DOHH2 (cell line): ENCODE measurements at regions not wholly inside any gene's neighbourhood (a gene's known extent, or its start where the extent isn't known, plus 50 kb on each side); places are given as distances from the start of the nearest gene placed in this dataset.

ENCODE experiments used
- EZH2phosphoT487 ChIP-seq: fragments of 200-600 bp; sonication (generic); IDR thresholded peaks from 2 replicates; pipeline ENCODE4 v1.6.1; 2017; ENCODE audit warnings: borderline replicate concordance, mild to moderate bottlenecking, antibody characterized with exemption, low read length, moderate library complexity, mixed read lengths
- TF ChIP-seq, protein P1 (sequence below): fragments of 200-600 bp; sonication (generic); IDR thresholded peaks from one replicate; pipeline ENCODE4 v1.5.1; 2014; ENCODE audit warnings: antibody characterized with exemption, mild to moderate bottlenecking, low read depth, low read length; ENCODE audit not compliant: poor library complexity, severe bottlenecking

DNA sequence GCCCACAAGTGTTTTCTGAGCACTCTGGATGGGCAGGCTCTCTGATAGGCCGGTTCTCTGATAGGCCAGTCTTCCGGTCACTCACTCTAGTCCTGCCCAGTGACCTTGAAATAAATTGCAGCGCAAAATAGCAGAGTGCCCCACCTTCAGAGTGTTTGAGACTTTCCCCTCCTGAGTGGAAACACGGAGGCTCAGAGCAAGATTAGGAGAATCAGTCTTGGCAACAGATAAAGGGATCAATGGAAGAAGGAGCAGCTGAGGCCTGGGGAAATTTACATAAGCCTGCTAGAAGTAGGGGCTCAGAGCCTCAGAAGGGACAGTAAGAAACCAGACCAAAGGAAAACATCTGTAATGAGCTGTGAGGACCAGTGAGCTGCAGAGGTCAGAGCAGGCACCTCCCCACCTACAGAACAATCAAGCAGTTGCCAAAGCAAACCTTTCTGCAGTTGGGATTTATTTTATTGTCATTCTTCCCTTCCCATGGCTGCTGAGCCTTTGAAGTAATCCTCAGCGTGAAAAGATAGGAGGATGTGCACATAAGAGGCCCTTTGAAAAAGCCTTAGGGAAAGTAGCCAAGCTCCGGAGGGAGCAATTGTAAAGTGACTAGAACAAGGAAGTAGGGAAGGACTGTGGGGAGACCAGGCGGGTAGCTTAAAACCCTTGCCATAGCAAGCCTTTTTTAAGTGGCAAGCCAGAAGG, 89.1 kb upstream of the TSPAN5 start:
- TF ChIP-seq, protein P1, sequence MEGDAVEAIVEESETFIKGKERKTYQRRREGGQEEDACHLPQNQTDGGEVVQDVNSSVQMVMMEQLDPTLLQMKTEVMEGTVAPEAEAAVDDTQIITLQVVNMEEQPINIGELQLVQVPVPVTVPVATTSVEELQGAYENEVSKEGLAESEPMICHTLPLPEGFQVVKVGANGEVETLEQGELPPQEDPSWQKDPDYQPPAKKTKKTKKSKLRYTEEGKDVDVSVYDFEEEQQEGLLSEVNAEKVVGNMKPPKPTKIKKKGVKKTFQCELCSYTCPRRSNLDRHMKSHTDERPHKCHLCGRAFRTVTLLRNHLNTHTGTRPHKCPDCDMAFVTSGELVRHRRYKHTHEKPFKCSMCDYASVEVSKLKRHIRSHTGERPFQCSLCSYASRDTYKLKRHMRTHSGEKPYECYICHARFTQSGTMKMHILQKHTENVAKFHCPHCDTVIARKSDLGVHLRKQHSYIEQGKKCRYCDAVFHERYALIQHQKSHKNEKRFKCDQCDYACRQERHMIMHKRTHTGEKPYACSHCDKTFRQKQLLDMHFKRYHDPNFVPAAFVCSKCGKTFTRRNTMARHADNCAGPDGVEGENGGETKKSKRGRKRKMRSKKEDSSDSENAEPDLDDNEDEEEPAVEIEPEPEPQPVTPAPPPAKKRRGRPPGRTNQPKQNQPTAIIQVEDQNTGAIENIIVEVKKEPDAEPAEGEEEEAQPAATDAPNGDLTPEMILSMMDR: no peak
- no peak for TF ChIP-seq EZH2phosphoT487
